OCI-LY1 (cell line): ENCODE measurements at regions not wholly inside any gene's neighbourhood (a gene's known extent, or its start where the extent isn't known, plus 50 kb on each side); places are given as distances from the start of the nearest gene placed in this dataset.

Experiments used
- H2AFZ ChIP-seq: fragments of 200-600 bp; sonication (generic), shearing (Covaris generic); 2 replicates; pipeline ENCODE4 v1.6.0; 2014; ENCODE audit warnings: antibody characterized with exemption, mild to moderate bottlenecking, low read length
- H3F3A ChIP-seq: fragments of 200-600 bp; sonication (generic), shearing (Covaris generic); 2 replicates; pipeline ENCODE4 v1.6.0; 2014; ENCODE audit warnings: mild to moderate bottlenecking, antibody characterized with exemption, low read length, moderate library complexity; ENCODE audit not compliant: insufficient read depth
- H3K27ac ChIP-seq: fragments of 200-600 bp; sonication (generic); 2 replicates; pipeline ENCODE4 v1.5.1; 2014; ENCODE audit warnings: low read length, mixed run types, mild to moderate bottlenecking, low read depth; ENCODE audit not compliant: poor library complexity, severe bottlenecking
- H3K27me3 ChIP-seq: fragments of 200-600 bp; sonication (generic); 2 replicates; pipeline ENCODE4 v1.6.0; 2014; ENCODE audit warnings: antibody characterized with exemption, mild to moderate bottlenecking, low read length, moderate library complexity; ENCODE audit not compliant: insufficient read depth
- H3K36me3 ChIP-seq: fragments of 200-600 bp; sonication (generic); 2 replicates; pipeline ENCODE4 v1.6.1; 2014; ENCODE audit warnings: mild to moderate bottlenecking, antibody characterized with exemption, low read length, moderate library complexity, mixed read lengths; ENCODE audit not compliant: insufficient read depth
- H3K4me1 ChIP-seq: fragments of 200-600 bp; sonication (generic); 2 replicates; pipeline ENCODE4 v1.5.1; 2014; ENCODE audit warnings: mild to moderate bottlenecking, low read length, moderate library complexity; ENCODE audit not compliant: insufficient read depth, severe bottlenecking
- H3K4me2 ChIP-seq: fragments of 200-600 bp; sonication (generic), shearing (Covaris generic); 2 replicates; pipeline ENCODE4 v1.6.1; 2014; ENCODE audit warnings: low read length
- H3K4me3 ChIP-seq: fragments of 200-600 bp; sonication (generic); 2 replicates; pipeline ENCODE4 v1.5.1; 2014; ENCODE audit warnings: low read length, low read depth, mild to moderate bottlenecking, mixed read lengths; ENCODE audit not compliant: poor library complexity, severe bottlenecking
- H3K79me2 ChIP-seq: fragments of 200-600 bp; shearing (Covaris generic); 2 replicates; pipeline ENCODE4 v1.6.1; 2016; ENCODE audit warnings: mixed run types, low read length, mixed read lengths; ENCODE audit not compliant: insufficient read depth
- H3K9ac ChIP-seq: fragments of 200-600 bp; sonication (generic), shearing (Covaris generic); 2 replicates; pipeline ENCODE4 v1.6.1; 2014; ENCODE audit warnings: mild to moderate bottlenecking, low read length, mixed read lengths
- H3K9me2 ChIP-seq: fragments of 200-600 bp; sonication (generic), shearing (Covaris generic); 2 replicates; pipeline ENCODE4 v1.6.1; 2014; ENCODE audit warnings: low read depth, mild to moderate bottlenecking, low read length, mixed read lengths
- H3K9me3 ChIP-seq: fragments of 200-600 bp; shearing (Covaris generic); 2 replicates; pipeline ENCODE4 v1.6.1; 2014; ENCODE audit warnings: low read length, mixed read lengths
- H4K20me1 ChIP-seq: fragments of 200-600 bp; sonication (generic), shearing (Covaris generic); 2 replicates; pipeline ENCODE4 v1.6.0; 2016; ENCODE audit warnings: mild to moderate bottlenecking, low read length; ENCODE audit not compliant: insufficient read depth
- CTCF ChIP-seq: fragments of 200-600 bp; sonication (generic), shearing (Covaris generic); IDR thresholded peaks from 2 replicates; pipeline ENCODE4 v1.5.1; 2017; ENCODE audit warnings: mild to moderate bottlenecking, antibody characterized with exemption, low read length, moderate library complexity, mixed read lengths
- EZH2 ChIP-seq: fragments of 200-600 bp; sonication (generic), shearing (Covaris generic); IDR thresholded peaks from 2 replicates; pipeline ENCODE4 v1.8.0; 2017; ENCODE audit warnings: borderline replicate concordance, mixed run types, mild to moderate bottlenecking, antibody characterized with exemption, low read length, moderate library complexity, mixed read lengths

DNA sequence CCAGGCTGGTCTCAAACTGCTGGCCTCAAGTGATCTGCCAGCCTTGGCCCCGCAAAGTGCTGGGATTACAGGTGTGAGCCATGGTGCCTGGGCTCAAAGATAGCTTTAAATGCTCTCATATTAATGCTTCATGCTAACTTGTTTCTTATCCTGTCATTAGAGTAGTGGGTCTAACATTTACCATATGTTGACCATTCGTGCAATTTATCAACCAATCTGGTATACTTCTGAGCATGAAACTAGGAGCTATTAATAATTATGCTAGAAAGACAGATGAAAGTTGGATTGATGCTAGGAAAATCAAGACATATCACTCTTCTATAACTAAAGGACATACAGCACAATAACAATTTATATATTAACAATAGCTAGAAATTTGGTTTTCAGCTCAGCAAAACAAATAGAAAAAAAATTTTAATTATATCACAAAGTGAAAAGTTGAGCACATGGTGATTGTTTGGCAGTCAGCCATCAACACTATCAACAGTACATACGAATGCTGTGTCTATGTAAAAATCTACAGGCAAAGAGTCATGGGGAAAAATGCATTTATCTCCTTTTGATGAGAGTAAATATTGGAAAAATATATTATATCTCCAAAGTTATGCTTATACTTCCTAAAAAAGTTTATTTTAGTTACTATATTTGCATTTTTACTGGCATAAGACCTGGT is 112.1 kb upstream of the ABCB5 start:
- Histone ChIP-seq H3K79me2 (no peaks in the 10 kb centered on the region), H4K20me1 (no peaks in the 10 kb centered on the region), H3K4me2 (no peak overlapping the region), H2AFZ (no peak overlapping the region), H3K4me1 (no peaks in the 10 kb centered on the region), H3K27ac (no peak overlapping the region), H3K36me3 (no peaks in the 10 kb centered on the region), H3K9ac (no peak overlapping the region), H3F3A (no peaks in the 10 kb centered on the region), H3K9me3 (no peaks in the 10 kb centered on the region), H3K9me2 (no peaks in the 10 kb centered on the region), H3K27me3 (no peaks in the 10 kb centered on the region), H3K4me3 (no peak overlapping the region)
- TF ChIP-seq EZH2 (no peak), CTCF (no peak)

DNA sequence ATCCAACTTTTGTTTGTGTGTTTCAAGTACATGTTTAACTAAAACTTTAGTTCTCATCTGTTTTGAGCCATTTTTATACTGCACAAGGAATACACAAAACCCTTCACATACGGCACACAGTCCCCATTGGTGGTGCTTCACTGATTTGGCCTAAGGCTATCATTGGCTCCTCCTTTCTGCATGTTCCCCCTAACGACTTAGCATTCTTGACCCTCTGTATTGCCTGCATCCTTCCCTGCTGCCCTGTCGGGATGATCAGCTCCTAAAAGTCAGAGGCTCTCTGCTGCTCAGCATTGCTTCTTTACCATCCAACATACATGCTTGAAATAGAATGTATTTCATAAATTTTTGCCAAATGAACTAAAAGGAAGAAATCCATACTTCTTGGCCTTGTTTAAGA is 111.4 kb upstream of the ABCB5 start:
- Histone ChIP-seq H3K4me3 (no peak overlapping the region), H3K4me2 (no peak overlapping the region), H3K36me3 (no peaks in the 10 kb centered on the region), H3K4me1 (no peaks in the 10 kb centered on the region), H3K27ac (no peak overlapping the region), H3F3A (no peaks in the 10 kb centered on the region), H4K20me1 (no peaks in the 10 kb centered on the region), H3K79me2 (no peaks in the 10 kb centered on the region), H3K27me3 (no peaks in the 10 kb centered on the region), H3K9ac (no peak overlapping the region), H3K9me3 (no peaks in the 10 kb centered on the region), H3K9me2 (no peaks in the 10 kb centered on the region), H2AFZ (no peak overlapping the region)
- TF ChIP-seq CTCF (no peak), EZH2 (no peak)

- Histone ChIP-seq H3K9ac (no peak overlapping the region), H3K27ac (no peak overlapping the region), H2AFZ (no peak overlapping the region), H3F3A (no peaks in the 10 kb centered on the region), H3K4me1 (no peaks in the 10 kb centered on the region), H3K9me2 (no peaks in the 10 kb centered on the region), H4K20me1 (no peaks in the 10 kb centered on the region), H3K79me2 (no peaks in the 10 kb centered on the region), H3K27me3 (no peaks in the 10 kb centered on the region), H3K4me2 (no peak overlapping the region), H3K36me3 (no peaks in the 10 kb centered on the region), H3K9me3 (no peaks in the 10 kb centered on the region), H3K4me3 (no peak overlapping the region)
- TF ChIP-seq CTCF (no peak), EZH2 (no peak)
These were observed 109.3 kb upstream of the ABCB5 start for GRCh38 chr7:20506175-20506574.
